ENCODE measurements at regions not wholly inside any gene's neighbourhood (a gene's known extent, or its start where the extent isn't known, plus 50 kb on each side); places are given as distances from the start of the nearest gene placed in this dataset.

DNA sequence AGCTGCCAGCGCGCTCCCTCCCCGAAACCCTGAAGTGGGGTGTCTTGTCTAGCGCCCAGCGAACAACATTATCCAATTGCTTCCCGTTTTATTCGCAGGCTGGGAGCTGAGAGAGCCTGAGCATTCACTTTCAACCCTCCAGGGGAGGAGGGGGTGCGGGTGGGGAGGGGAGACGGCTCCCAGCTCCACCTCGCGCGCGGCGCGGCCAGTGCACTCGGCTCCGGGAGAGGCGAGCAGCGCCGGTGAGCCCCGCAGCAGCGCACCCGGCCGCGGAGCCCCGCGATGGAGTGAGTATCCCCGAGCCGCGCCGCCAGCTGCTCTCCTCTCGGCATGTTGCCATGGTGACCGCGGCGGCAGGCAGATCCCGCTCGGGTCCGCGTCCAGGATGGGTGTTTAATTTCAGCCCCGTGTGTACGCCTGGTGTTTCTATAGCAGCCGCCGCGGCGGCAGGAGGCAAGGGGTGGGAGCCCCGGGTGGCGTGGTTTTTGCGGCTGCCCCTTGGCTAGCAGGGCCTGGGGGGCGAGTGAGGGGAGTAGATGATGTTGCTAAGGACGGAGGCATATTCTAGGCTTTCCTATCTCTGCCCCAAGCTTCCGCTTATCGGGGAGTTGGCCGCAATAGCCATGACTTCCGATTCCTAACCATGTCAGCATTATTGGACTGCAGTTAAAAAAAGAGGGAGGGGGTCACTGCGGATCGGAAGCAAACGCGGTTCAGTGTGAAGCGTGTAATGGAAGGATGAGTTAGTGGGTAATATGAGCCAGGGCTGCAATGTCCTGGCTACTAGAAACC, 139.2 kb upstream of the PALM2AKAP2 start:
- ATAC-seq (peak; percentile 41 to 79 (median 68)), DNase-seq (peak; percentile 55 to 78 (median 63))
- Histone ChIP-seq H3K27me3 (peaks cover 0 to 39% (median 4%) of the 10 kb centered on the region in 9 donors), H3K4me1 (peaks cover 0 to 22% (median 4%) of the 10 kb centered on the region in 12 donors), H3K4me3 (peak overlapping the region; percentile 18 to 73 (median 59)), H3K36me3 (no peaks in the 10 kb centered on the region), H3K27ac (peak overlapping the region in 6 of 12 donors; percentile 8 to 69 (median 48)), H3K9me3 (peaks cover 0 to 6% (median 0%) of the 10 kb centered on the region in 12 donors)
- 1 to 4% (median 1%) methylated on average over 17 to 59 of the region's 59 CpGs for WGBS, 4 donors
- TF ChIP-seq POLR2A (IDR thresholded peaks at IDR 0.05) = no peak
- TF ChIP-seq, protein P1, sequence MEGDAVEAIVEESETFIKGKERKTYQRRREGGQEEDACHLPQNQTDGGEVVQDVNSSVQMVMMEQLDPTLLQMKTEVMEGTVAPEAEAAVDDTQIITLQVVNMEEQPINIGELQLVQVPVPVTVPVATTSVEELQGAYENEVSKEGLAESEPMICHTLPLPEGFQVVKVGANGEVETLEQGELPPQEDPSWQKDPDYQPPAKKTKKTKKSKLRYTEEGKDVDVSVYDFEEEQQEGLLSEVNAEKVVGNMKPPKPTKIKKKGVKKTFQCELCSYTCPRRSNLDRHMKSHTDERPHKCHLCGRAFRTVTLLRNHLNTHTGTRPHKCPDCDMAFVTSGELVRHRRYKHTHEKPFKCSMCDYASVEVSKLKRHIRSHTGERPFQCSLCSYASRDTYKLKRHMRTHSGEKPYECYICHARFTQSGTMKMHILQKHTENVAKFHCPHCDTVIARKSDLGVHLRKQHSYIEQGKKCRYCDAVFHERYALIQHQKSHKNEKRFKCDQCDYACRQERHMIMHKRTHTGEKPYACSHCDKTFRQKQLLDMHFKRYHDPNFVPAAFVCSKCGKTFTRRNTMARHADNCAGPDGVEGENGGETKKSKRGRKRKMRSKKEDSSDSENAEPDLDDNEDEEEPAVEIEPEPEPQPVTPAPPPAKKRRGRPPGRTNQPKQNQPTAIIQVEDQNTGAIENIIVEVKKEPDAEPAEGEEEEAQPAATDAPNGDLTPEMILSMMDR (IDR thresholded peaks at IDR 0.05) = no peak
- intact Hi-C loops (cut with DNase I) = loop anchor here in 1 of 10 donors (5.0 kb wide), 1 partner anchor 63 kb away; no protein-coding TSS in a partner anchor

DNA sequence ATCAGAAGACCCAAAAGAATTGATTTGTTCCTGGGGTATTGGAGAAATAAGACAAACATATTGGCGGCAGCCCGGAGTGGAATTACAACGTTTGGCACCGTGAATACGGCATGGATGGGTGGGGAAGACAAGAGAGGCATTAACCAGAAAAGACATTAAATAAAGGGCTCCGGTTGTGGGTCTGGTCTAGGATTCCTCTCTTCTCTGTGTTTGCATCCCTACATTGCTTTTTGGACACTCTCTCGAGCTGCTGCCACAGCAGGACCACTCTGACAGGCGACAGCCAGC, 138.7 kb upstream of the PALM2AKAP2 start:
- DNase-seq (no peak), ATAC-seq (no peak)
- TF ChIP-seq, protein P1 (IDR thresholded peaks at IDR 0.05) = no peak
- no peak for TF ChIP-seq POLR2A (IDR thresholded peaks at IDR 0.05)
- H3K36me3 ChIP-seq = no peaks in the 10 kb centered on the region
- H3K4me3 ChIP-seq = peak overlapping the region in 11 of 12 donors; percentile 47 to 73 (median 60)
- peaks cover 0 to 35% (median 4%) of the 10 kb centered on the region in 9 donors for H3K27me3 ChIP-seq
- intact Hi-C loops (cut with DNase I) = loop anchor here in 1 of 10 donors (5.0 kb wide), 1 partner anchor 64 kb away; no protein-coding TSS in a partner anchor
- H3K9me3 ChIP-seq = peaks cover 0 to 6% (median 0%) of the 10 kb centered on the region in 12 donors
- peaks cover 0 to 22% (median 4%) of the 10 kb centered on the region in 12 donors for H3K4me1 ChIP-seq
- WGBS, 4 donors = 24 to 43% (median 33%) methylated on average over 8 of the region's 8 CpGs
- no peak overlapping the region for H3K27ac ChIP-seq

DNA sequence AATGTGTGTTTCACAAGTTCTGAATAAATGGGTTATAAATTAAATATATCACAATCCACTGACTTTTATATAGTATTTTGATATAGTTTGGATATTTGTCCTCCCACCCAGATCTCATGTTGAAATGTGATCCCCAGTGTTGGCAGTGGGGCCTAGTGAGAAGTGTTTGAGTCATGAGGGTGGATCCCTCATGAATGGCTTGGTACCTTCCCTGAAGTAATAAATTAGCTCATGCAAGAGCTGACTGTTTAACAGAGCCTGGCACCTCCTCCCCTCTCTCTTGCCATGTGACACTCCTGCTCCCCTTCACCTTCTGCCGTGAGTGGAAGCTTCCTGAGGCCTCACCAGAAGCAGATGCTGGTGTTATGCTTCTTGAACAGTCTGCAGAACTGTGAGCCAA, 127.9 kb upstream of the PALM2AKAP2 start:
- ATAC-seq = no peak
- no peak for TF ChIP-seq POLR2A (IDR thresholded peaks at IDR 0.05)
- TF ChIP-seq, protein P1 (IDR thresholded peaks at IDR 0.05) = no peak
- no peaks in the 10 kb centered on the region for H3K36me3 ChIP-seq
- intact Hi-C loops (cut with DNase I) = loop anchor here in 9 of 10 donors (1.0 to 10.0 kb wide), 4 partner anchors 75 to 123 kb away; no protein-coding TSS in a partner anchor
- no peaks in the 10 kb centered on the region for H3K9me3 ChIP-seq
- DNase-seq = no peak
- peaks cover 0 to 4% (median 0%) of the 10 kb centered on the region in 12 donors for H3K4me1 ChIP-seq
- no peak overlapping the region for H3K27ac ChIP-seq
- WGBS, 4 donors = 76 to 90% (median 80%) methylated on average over 1 of the region's 1 CpG
- H3K27me3 ChIP-seq = no peaks in the 10 kb centered on the region
- no peak overlapping the region for H3K4me3 ChIP-seq

DNA sequence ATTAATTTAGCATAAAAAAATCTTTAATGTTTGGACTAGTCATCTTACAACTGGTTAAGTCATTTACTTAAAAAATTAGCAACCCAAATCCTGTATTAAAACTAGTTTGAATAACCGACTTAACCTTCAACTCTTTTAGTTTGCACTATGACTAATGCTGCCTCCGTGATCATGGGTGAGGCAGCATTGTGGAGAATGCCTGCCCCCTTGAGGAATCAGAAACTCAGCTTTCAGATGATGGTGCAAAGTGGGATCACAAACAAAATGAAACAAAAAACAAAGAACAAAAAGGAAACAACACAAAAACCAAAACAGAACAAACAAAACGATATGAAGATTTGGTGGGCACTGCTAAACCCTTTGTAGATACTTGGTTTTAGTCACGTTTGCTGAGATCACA, 127.0 kb upstream of the PALM2AKAP2 start:
- WGBS, 4 donors = 29 to 37% (median 33%) methylated on average over 4 of the region's 4 CpGs
- no peaks in the 10 kb centered on the region for H3K36me3 ChIP-seq
- intact Hi-C loops (cut with DNase I) = loop anchor here (1.0 to 10.0 kb wide), 4 partner anchors 76 to 122 kb away; no protein-coding TSS in a partner anchor
- peaks cover 0 to 4% (median 0%) of the 10 kb centered on the region in 12 donors for H3K4me1 ChIP-seq
- peak; percentile 72 to 86 (median 78) for ATAC-seq
- no peak for TF ChIP-seq POLR2A (IDR thresholded peaks at IDR 0.05)
- TF ChIP-seq, protein P1 (IDR thresholded peaks at IDR 0.05) = peak in 11 of 12 donors; percentile 24 to 65 (median 50)
- no peaks in the 10 kb centered on the region for H3K27me3 ChIP-seq
- DNase-seq = peak in 2 of 5 donors; percentile 21 to 22
- H3K4me3 ChIP-seq = no peak overlapping the region
- H3K27ac ChIP-seq = no peak overlapping the region
- H3K9me3 ChIP-seq = no peaks in the 10 kb centered on the region

Data from heart left ventricle (tissue), 16 donors.